ENCODE measurements at regions not wholly inside any gene's neighbourhood (a gene's known extent, or its start where the extent isn't known, plus 50 kb on each side); places are given as distances from the start of the nearest gene placed in this dataset.
"Not testable (repeated sequence)": the region's sequence is repeated elsewhere in the genome, so short reads cannot be mapped to it uniquely, and the experiment has no call there.

GRCh38 chr18:2146092-2146491, 425.2 kb downstream of the METTL4 start:
- DNase-seq, result no peak

GRCh38 chr18:2146754-2147153, 424.6 kb downstream of the METTL4 start:
- DNase-seq, result no peak

- no peak for DNase-seq
Observed at GRCh38 chr18:2147476-2148230, 423.7 kb downstream of the METTL4 start.

GRCh38 chr18:2148823-2149222, 422.5 kb downstream of the METTL4 start:
- no peak for DNase-seq

- no peak for DNase-seq
Observed at GRCh38 chr18:2150566-2150965, 420.7 kb downstream of the METTL4 start.

GRCh38 chr18:2154278-2154677, 417.0 kb downstream of the METTL4 start:
- DNase-seq, result no peak

- DNase-seq, result no peak
Observed at GRCh38 chr18:2164644-2165550, 406.4 kb downstream of the METTL4 start.

- DNase-seq, result not testable (repeated sequence)
Observed at GRCh38 chr18:2166876-2167275, 404.4 kb downstream of the METTL4 start.

GRCh38 chr18:2168022-2168421, 403.3 kb downstream of the METTL4 start:
- no peak for DNase-seq

GRCh38 chr18:2169656-2170055, 401.6 kb downstream of the METTL4 start:
- no peak for DNase-seq

GRCh38 chr18:2171840-2172625, 399.3 kb downstream of the METTL4 start:
- no peak for DNase-seq

- DNase-seq, result no peak
Observed at GRCh38 chr18:2172881-2173280, 398.4 kb downstream of the METTL4 start.

GRCh38 chr18:2173486-2173885, 397.8 kb downstream of the METTL4 start:
- no peak for DNase-seq

- no peak for DNase-seq
Observed at GRCh38 chr18:2178036-2178435, 393.3 kb downstream of the METTL4 start.

- DNase-seq, result no peak
Observed at GRCh38 chr18:2179498-2180183, 391.7 kb downstream of the METTL4 start.

GRCh38 chr18:2180586-2180985, 390.7 kb downstream of the METTL4 start:
- no peak for DNase-seq

GRCh38 chr18:2183432-2183831, 387.9 kb downstream of the METTL4 start:
- no peak for DNase-seq

- DNase-seq, result no peak
Observed at GRCh38 chr18:2186967-2187366, 384.3 kb downstream of the METTL4 start.

GRCh38 chr18:2188258-2188657, 383.0 kb downstream of the METTL4 start:
- DNase-seq, result no peak

- no peak for DNase-seq
Observed at GRCh38 chr18:2191180-2191790, 380.0 kb downstream of the METTL4 start.

- DNase-seq, result no peak
Observed at GRCh38 chr18:2192562-2192961, 378.7 kb downstream of the METTL4 start.

GRCh38 chr18:2197946-2198345, 373.4 kb downstream of the METTL4 start:
- no peak for DNase-seq
